ENCODE measurements at regions not wholly inside any gene's neighbourhood (a gene's known extent, or its start where the extent isn't known, plus 50 kb on each side); places are given as distances from the start of the nearest gene placed in this dataset.

GRCh38 chr13:34249546-34250039 is 431.6 kb downstream of the RFC3 start:
- H3K36me3 ChIP-seq (ENCODE audit: control insufficient read depth, insufficient read depth, low read length, severe bottlenecking), result no peaks in the 10 kb centered on the region
- H3K9me3 ChIP-seq (ENCODE audit: control insufficient read depth, low read length), result peaks cover 5% of the 10 kb centered on the region
- H3K27me3 ChIP-seq (replicated peaks; ENCODE audit: control insufficient read depth, insufficient read depth, low read length), result no peaks in the 10 kb centered on the region
- H3K9ac ChIP-seq (ENCODE audit: low read length), result no peak overlapping the region
- no peak overlapping the region for H3K4me3 ChIP-seq (ENCODE audit: low read length)
- H3K4me1 ChIP-seq (ENCODE audit: control insufficient read depth, insufficient read depth, low read length), result no peaks in the 10 kb centered on the region
- no peak for DNase-seq (ENCODE audit: low read depth)

DNA sequence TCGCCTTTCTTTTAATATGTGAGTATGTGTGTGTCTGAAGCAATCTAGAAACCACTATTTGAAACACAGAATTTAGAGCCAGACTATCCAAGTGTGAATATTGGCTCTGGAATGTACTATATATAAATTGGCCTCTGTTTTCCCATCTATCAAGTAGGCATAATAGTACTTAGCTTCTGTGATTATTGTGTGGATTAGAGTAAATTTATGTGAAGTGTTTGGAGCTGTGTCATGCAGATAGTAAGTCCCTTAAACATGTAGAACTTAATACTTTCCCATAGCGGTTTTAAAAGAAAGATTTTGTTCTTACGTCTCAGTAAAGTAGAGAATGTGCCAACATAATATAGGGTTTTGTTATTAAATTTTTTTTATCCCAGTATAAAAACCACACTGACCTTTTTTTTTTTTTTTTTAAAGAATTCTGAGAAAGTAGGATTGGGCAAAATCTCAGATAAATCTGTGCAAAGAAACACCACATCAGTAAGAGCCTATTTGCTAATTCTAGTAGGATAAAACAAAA is 432.3 kb downstream of the RFC3 start:
- H3K4me1 ChIP-seq (ENCODE audit: control insufficient read depth, insufficient read depth, low read length), result no peaks in the 10 kb centered on the region
- no peak overlapping the region for H3K9ac ChIP-seq (ENCODE audit: low read length)
- H3K9me3 ChIP-seq (ENCODE audit: control insufficient read depth, low read length), result peaks cover 8% of the 10 kb centered on the region
- no peak overlapping the region for H3K4me3 ChIP-seq (ENCODE audit: low read length)
- DNase-seq (ENCODE audit: low read depth), result no peak
- no peaks in the 10 kb centered on the region for H3K36me3 ChIP-seq (ENCODE audit: control insufficient read depth, insufficient read depth, low read length, severe bottlenecking)
- no peaks in the 10 kb centered on the region for H3K27me3 ChIP-seq (replicated peaks; ENCODE audit: control insufficient read depth, insufficient read depth, low read length)

DNA sequence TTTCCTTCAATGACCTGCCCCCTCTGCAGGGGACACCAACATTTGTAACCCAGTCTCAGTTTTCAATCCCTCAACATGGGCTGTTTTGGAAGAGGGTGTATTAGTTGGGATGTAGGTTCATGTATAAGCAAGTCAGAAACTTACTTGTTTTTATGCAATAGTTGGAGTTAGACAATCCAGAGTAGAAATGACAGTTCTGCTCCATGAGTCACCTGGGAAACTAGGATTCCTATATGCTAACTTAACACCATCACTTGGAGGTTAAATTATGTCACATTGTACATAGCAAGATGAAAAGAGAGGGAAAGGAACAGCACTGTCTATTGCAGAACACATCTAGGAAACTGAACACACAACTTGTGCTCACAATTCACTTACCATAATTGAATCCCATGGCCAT is 436.4 kb downstream of the RFC3 start:
- Histone ChIP-seq H3K27me3 (replicated peaks; ENCODE audit: control insufficient read depth, insufficient read depth, low read length) (no peaks in the 10 kb centered on the region), H3K9ac (ENCODE audit: low read length) (no peak overlapping the region), H3K4me3 (ENCODE audit: low read length) (no peak overlapping the region), H3K36me3 (ENCODE audit: control insufficient read depth, insufficient read depth, low read length, severe bottlenecking) (no peaks in the 10 kb centered on the region), H3K9me3 (ENCODE audit: control insufficient read depth, low read length) (peaks cover 13% of the 10 kb centered on the region), H3K4me1 (ENCODE audit: control insufficient read depth, insufficient read depth, low read length) (peaks cover 13% of the 10 kb centered on the region)
- no peak for DNase-seq (ENCODE audit: low read depth)

GRCh38 chr13:34255711-34256110 is 437.8 kb downstream of the RFC3 start:
- Histone ChIP-seq H3K36me3 (ENCODE audit: control insufficient read depth, insufficient read depth, low read length, severe bottlenecking) (no peaks in the 10 kb centered on the region), H3K9ac (ENCODE audit: low read length) (no peak overlapping the region), H3K27me3 (replicated peaks; ENCODE audit: control insufficient read depth, insufficient read depth, low read length) (no peaks in the 10 kb centered on the region), H3K4me1 (ENCODE audit: control insufficient read depth, insufficient read depth, low read length) (peaks cover 13% of the 10 kb centered on the region), H3K9me3 (ENCODE audit: control insufficient read depth, low read length) (peaks cover 15% of the 10 kb centered on the region), H3K4me3 (ENCODE audit: low read length) (no peak overlapping the region)
- DNase-seq (ENCODE audit: low read depth), result no peak

- Histone ChIP-seq H3K4me1 (ENCODE audit: control insufficient read depth, insufficient read depth, low read length) (peaks cover 13% of the 10 kb centered on the region), H3K4me3 (ENCODE audit: low read length) (no peak overlapping the region), H3K36me3 (ENCODE audit: control insufficient read depth, insufficient read depth, low read length, severe bottlenecking) (no peaks in the 10 kb centered on the region), H3K9ac (ENCODE audit: low read length) (no peak overlapping the region), H3K9me3 (ENCODE audit: control insufficient read depth, low read length) (peaks cover 19% of the 10 kb centered on the region), H3K27me3 (replicated peaks; ENCODE audit: control insufficient read depth, insufficient read depth, low read length) (no peaks in the 10 kb centered on the region)
- no peak for DNase-seq (ENCODE audit: low read depth)
Measured at GRCh38 chr13:34256236-34256635, 438.3 kb downstream of the RFC3 start.

DNA sequence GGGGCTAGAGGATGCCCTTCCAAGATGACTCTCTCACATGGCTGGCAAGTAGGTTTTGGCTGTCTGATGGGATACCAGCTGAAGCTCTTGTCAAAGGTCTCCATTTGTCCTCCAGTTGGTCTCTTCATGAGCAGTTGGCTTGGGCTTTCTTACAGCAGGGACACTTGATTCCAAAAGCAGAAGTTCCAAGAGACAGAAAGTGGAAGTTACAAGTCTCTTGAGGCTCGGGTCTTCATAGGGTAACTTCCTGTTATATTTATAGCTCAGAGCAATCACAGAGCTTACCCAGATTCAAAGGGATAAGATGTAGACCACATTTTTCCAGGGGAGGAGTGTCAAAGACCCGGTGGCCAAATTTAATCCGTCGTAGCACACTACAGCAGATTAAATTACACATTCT is 440.0 kb downstream of the RFC3 start:
- peaks cover 19% of the 10 kb centered on the region for H3K9me3 ChIP-seq (ENCODE audit: control insufficient read depth, low read length)
- H3K27me3 ChIP-seq (replicated peaks; ENCODE audit: control insufficient read depth, insufficient read depth, low read length), result no peaks in the 10 kb centered on the region
- peaks cover 13% of the 10 kb centered on the region for H3K4me1 ChIP-seq (ENCODE audit: control insufficient read depth, insufficient read depth, low read length)
- H3K9ac ChIP-seq (ENCODE audit: low read length), result no peak overlapping the region
- DNase-seq (ENCODE audit: low read depth), result no peak
- no peak overlapping the region for H3K4me3 ChIP-seq (ENCODE audit: low read length)
- no peaks in the 10 kb centered on the region for H3K36me3 ChIP-seq (ENCODE audit: control insufficient read depth, insufficient read depth, low read length, severe bottlenecking)

- no peaks in the 10 kb centered on the region for H3K27me3 ChIP-seq (replicated peaks; ENCODE audit: control insufficient read depth, insufficient read depth, low read length)
- H3K9me3 ChIP-seq (ENCODE audit: control insufficient read depth, low read length), result peaks cover 19% of the 10 kb centered on the region
- no peak overlapping the region for H3K9ac ChIP-seq (ENCODE audit: low read length)
- H3K36me3 ChIP-seq (ENCODE audit: control insufficient read depth, insufficient read depth, low read length, severe bottlenecking), result no peaks in the 10 kb centered on the region
- DNase-seq (ENCODE audit: low read depth), result peak; percentile 13
- H3K4me3 ChIP-seq (ENCODE audit: low read length), result no peak overlapping the region
- peaks cover 13% of the 10 kb centered on the region for H3K4me1 ChIP-seq (ENCODE audit: control insufficient read depth, insufficient read depth, low read length)
Measured at GRCh38 chr13:34258646-34259386, 440.9 kb downstream of the RFC3 start.

DNA sequence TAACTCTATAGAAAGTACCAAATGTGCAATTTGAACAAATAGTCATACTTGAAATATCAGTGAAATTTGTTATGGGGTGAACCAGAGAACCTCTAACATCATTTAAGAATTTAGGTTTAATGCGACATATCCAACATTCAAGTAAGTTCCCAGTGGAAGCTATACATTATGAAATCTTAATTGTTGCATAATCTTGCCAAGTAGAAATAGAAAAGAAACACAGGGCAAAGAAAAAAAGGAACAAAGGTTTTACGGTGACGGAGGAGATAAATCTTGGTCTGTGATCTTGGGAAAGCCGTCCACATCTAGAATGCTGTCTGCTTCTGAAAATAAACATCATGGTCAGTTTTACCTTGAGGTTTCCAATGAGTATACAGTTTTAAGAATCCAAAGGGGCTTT is 445.7 kb downstream of the RFC3 start:
- Histone ChIP-seq H3K27me3 (replicated peaks; ENCODE audit: control insufficient read depth, insufficient read depth, low read length) (no peaks in the 10 kb centered on the region), H3K4me1 (ENCODE audit: control insufficient read depth, insufficient read depth, low read length) (peaks cover 7% of the 10 kb centered on the region), H3K4me3 (ENCODE audit: low read length) (no peak overlapping the region), H3K9ac (ENCODE audit: low read length) (no peak overlapping the region), H3K9me3 (ENCODE audit: control insufficient read depth, low read length) (peaks cover 6% of the 10 kb centered on the region), H3K36me3 (ENCODE audit: control insufficient read depth, insufficient read depth, low read length, severe bottlenecking) (no peaks in the 10 kb centered on the region)
- DNase-seq (ENCODE audit: low read depth), result no peak

GRCh38 chr13:34265046-34265679 is 447.2 kb downstream of the RFC3 start:
- no peak for DNase-seq (ENCODE audit: low read depth)
- H3K4me3 ChIP-seq (ENCODE audit: low read length), result no peak overlapping the region

DNA sequence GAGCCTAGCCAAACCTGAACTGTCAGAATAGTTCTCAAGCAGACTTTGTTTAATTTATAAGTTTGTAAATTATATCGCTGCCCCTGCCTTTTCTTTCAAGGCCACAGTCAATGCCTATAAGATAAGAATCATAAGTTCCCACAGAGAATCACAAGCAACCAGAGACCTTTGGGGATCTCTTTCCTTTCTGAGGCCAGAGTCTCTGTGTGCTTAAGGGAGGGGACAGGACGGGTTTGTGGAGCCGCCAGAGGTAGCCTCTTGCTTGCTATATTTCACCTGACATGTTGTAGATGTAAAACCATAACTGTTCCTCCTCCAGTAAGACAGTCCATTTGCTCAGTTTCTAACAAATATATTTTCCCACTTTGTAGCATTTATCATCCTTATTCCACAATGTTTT is 458.8 kb downstream of the RFC3 start:
- no peaks in the 10 kb centered on the region for H3K36me3 ChIP-seq (ENCODE audit: control insufficient read depth, insufficient read depth, low read length, severe bottlenecking)
- H3K27me3 ChIP-seq (replicated peaks; ENCODE audit: control insufficient read depth, insufficient read depth, low read length), result no peaks in the 10 kb centered on the region
- no peak overlapping the region for H3K4me3 ChIP-seq (ENCODE audit: low read length)
- DNase-seq (ENCODE audit: low read depth), result no peak
- no peak overlapping the region for H3K9ac ChIP-seq (ENCODE audit: low read length)
- no peaks in the 10 kb centered on the region for H3K4me1 ChIP-seq (ENCODE audit: control insufficient read depth, insufficient read depth, low read length)
- peaks cover 2% of the 10 kb centered on the region for H3K9me3 ChIP-seq (ENCODE audit: control insufficient read depth, low read length)

More at GRCh38 chr13:34265046-34265679, 447.2 kb downstream of the RFC3 start:
- Histone ChIP-seq H3K27me3 (replicated peaks; ENCODE audit: control insufficient read depth, insufficient read depth, low read length) (no peaks in the 10 kb centered on the region), H3K36me3 (ENCODE audit: control insufficient read depth, insufficient read depth, low read length, severe bottlenecking) (no peaks in the 10 kb centered on the region), H3K9me3 (ENCODE audit: control insufficient read depth, low read length) (peaks cover 6% of the 10 kb centered on the region), H3K9ac (ENCODE audit: low read length) (no peak overlapping the region), H3K4me1 (ENCODE audit: control insufficient read depth, insufficient read depth, low read length) (no peaks in the 10 kb centered on the region)

- no peak for DNase-seq (ENCODE audit: low read depth)
- H3K4me3 ChIP-seq (ENCODE audit: low read length), result no peak overlapping the region
- H3K9ac ChIP-seq (ENCODE audit: low read length), result no peak overlapping the region
- no peaks in the 10 kb centered on the region for H3K36me3 ChIP-seq (ENCODE audit: control insufficient read depth, insufficient read depth, low read length, severe bottlenecking)
- no peaks in the 10 kb centered on the region for H3K4me1 ChIP-seq (ENCODE audit: control insufficient read depth, insufficient read depth, low read length)
- H3K9me3 ChIP-seq (ENCODE audit: control insufficient read depth, low read length), result peaks cover 2% of the 10 kb centered on the region
- H3K27me3 ChIP-seq (replicated peaks; ENCODE audit: control insufficient read depth, insufficient read depth, low read length), result no peaks in the 10 kb centered on the region
Measured at GRCh38 chr13:34277936-34278335, 460.0 kb downstream of the RFC3 start.

All from adipocyte (in vitro differentiated cells).